H1 (cell line): ENCODE measurements at regions not wholly inside any gene's neighbourhood (a gene's known extent, or its start where the extent isn't known, plus 50 kb on each side); places are given as distances from the start of the nearest gene placed in this dataset.
A peak's percentile ranks its signal among the peaks of the same experiment; 100 is the strongest.

Experiments used
- CTCF ChIA-PET: fragments of 300-600 bp; sonication (Branson Sonifier 250); formaldehyde crosslinking; loops from one replicate; lab custom pipeline; 2021; ENCODE audit not compliant: partially characterized antibody; lab: Charles Lee
- POLR2A ChIA-PET: fragments of 300-600 bp; sonication (Branson Sonifier 250); formaldehyde crosslinking; loops from one replicate; lab custom pipeline; 2021; ENCODE audit warnings: inconsistent platforms; ENCODE audit not compliant: partially characterized antibody; lab: Charles Lee
- DNase-seq, 2 experiments: peaks; one replicate each; pipeline versions ENCODE4 v3.0.0 to v3.0.0-alpha.2; 2010 to 2022; ENCODE audit warnings: low spot score in 2 of 2, low read depth in 1 of 2, mixed read lengths in 1 of 2
- FAIRE-seq: peaks from 2 replicates; lab custom pipeline; 2011; peaks lifted over from hg19 to GRCh38; lab: Jason Lieb, UNC
- H2AFZ ChIP-seq: 2 replicates; pipeline ENCODE4 v1.8.1; 2012; ENCODE audit warnings: low read length, inconsistent platforms
- H2AK5ac ChIP-seq: 2 replicates; pipeline ENCODE4 v1.6.1; 2013; ENCODE audit warnings: low read depth, low read length
- H2BK120ac ChIP-seq: replicated peaks from 2 replicates; pipeline ENCODE3; 2013; ENCODE audit warnings: low read depth, low read length, inconsistent platforms
- H2BK12ac ChIP-seq: 2 replicates; pipeline ENCODE4 v1.6.1; 2013; ENCODE audit warnings: low read depth, low read length
- H2BK15ac ChIP-seq: 2 replicates; pipeline ENCODE4 v1.6.1; 2013; ENCODE audit warnings: low read length
- H2BK20ac ChIP-seq: 2 replicates; pipeline ENCODE4 v1.6.1; 2013; ENCODE audit warnings: low read length
- H2BK5ac ChIP-seq: 2 replicates; pipeline ENCODE4 v1.6.1; 2013; ENCODE audit warnings: low read depth, low read length
- H3K14ac ChIP-seq: 2 replicates; pipeline ENCODE4 v1.6.1; 2013; ENCODE audit warnings: inconsistent platforms; ENCODE audit not compliant: insufficient read length
- H3K18ac ChIP-seq: 2 replicates; pipeline ENCODE4 v1.6.1; 2013; ENCODE audit warnings: low read length; ENCODE audit errors: extremely low read depth
- H3K23ac ChIP-seq: 2 replicates; pipeline ENCODE4 v1.6.1; 2013; ENCODE audit warnings: inconsistent platforms; ENCODE audit not compliant: insufficient read length
- H3K23me2 ChIP-seq: 2 replicates; pipeline ENCODE4 v1.6.1; 2013; ENCODE audit warnings: low read depth, low read length
- H3K27ac ChIP-seq: 2 replicates; pipeline ENCODE4 v1.6.1; 2011; ENCODE audit warnings: low read depth, low read length, inconsistent platforms
- H3K27me3 ChIP-seq, 4 experiments: replicated peaks in 1 of 4; 1 replicate in 1 of 4; 2 replicates in 3 of 4; pipeline versions ENCODE4 v1.6.1 to v1.8.1; 2011 to 2013; ENCODE audit warnings: low read length in 3 of 4, mild to moderate bottlenecking in 3 of 4, inconsistent platforms in 2 of 4, mixed read lengths in 2 of 4, moderate library complexity in 1 of 4; ENCODE audit not compliant: control insufficient read depth in 3 of 4, insufficient read depth in 3 of 4; ENCODE audit errors: extremely low read depth in 1 of 4
- H3K36me3 ChIP-seq, 4 experiments: 2 replicates each; pipeline versions ENCODE4 v1.6.1 to v1.8.1; 2011 to 2013; ENCODE audit warnings: mild to moderate bottlenecking in 4 of 4, low read length in 3 of 4, moderate library complexity in 2 of 4, control low read depth in 1 of 4, inconsistent platforms in 1 of 4; ENCODE audit not compliant: insufficient read depth in 4 of 4, control insufficient read depth in 2 of 4
- H3K4ac ChIP-seq: replicated peaks from 2 replicates; pipeline ENCODE3; 2013; ENCODE audit warnings: low read length, low read depth, mixed read lengths, inconsistent platforms; ENCODE audit not compliant: insufficient read length
- H3K4me1 ChIP-seq, 4 experiments: replicated peaks in 1 of 4; 1 replicate in 1 of 4; 2 replicates in 3 of 4; pipeline versions ENCODE4 v1.6.1 to v1.8.1; 2011 to 2013; ENCODE audit warnings: low read length in 3 of 4, inconsistent platforms in 2 of 4, mixed read lengths in 1 of 4; ENCODE audit not compliant: insufficient read depth in 4 of 4, control insufficient read depth in 3 of 4
- H3K4me2 ChIP-seq, 2 experiments: 2 replicates each; pipeline versions ENCODE4 v1.6.1 to v1.8.1; 2011 to 2013; ENCODE audit warnings: low read depth in 2 of 2, low read length in 2 of 2, control low read depth in 1 of 2, inconsistent platforms in 1 of 2, mild to moderate bottlenecking in 1 of 2; ENCODE audit not compliant: insufficient read depth in 1 of 2
- H3K4me3 ChIP-seq, 4 experiments: fragments of 200-600, 300-600 bp in 1 of 4; sonication (generic), shearing (Covaris generic), sonication (Bioruptor Twin) in 1 of 4; 2 replicates each; pipeline versions ENCODE4 v1.5.1 to v1.8.1; 2011 to 2016; ENCODE audit warnings: low read length in 4 of 4, low read depth in 3 of 4, control low read depth in 2 of 4, inconsistent platforms in 2 of 4, mild to moderate bottlenecking in 2 of 4, mixed read lengths in 1 of 4, moderate library complexity in 1 of 4; ENCODE audit not compliant: insufficient read depth in 2 of 4; ENCODE audit errors: extremely low read depth in 1 of 4
- H3K56ac ChIP-seq: replicated peaks from 2 replicates; pipeline ENCODE3; 2013; ENCODE audit warnings: low read depth, mild to moderate bottlenecking, mixed read lengths, low read length, inconsistent platforms; ENCODE audit not compliant: insufficient read length
- H3K79me1 ChIP-seq: 2 replicates; pipeline ENCODE4 v1.6.1; 2013; ENCODE audit warnings: low read depth, low read length, control low read depth
- H3K79me2 ChIP-seq, 2 experiments: 2 replicates each; pipeline versions ENCODE4 v1.6.1 to v1.8.1; 2012 to 2013; ENCODE audit warnings: low read length in 2 of 2, mild to moderate bottlenecking in 2 of 2, inconsistent platforms in 1 of 2; ENCODE audit not compliant: insufficient read depth in 2 of 2, control insufficient read depth in 1 of 2
- H3K9ac ChIP-seq, 4 experiments: replicated peaks in 1 of 4; 1 replicate in 1 of 4; 2 replicates in 3 of 4; pipeline versions ENCODE4 v1.6.1 to v1.8.1; 2011 to 2013; ENCODE audit warnings: low read depth in 3 of 4, low read length in 3 of 4, control low read depth in 2 of 4, mild to moderate bottlenecking in 2 of 4, moderate library complexity in 2 of 4, inconsistent platforms in 1 of 4; ENCODE audit errors: extremely low read depth in 1 of 4
- H3K9me3 ChIP-seq, 2 experiments: 2 replicates each; pipeline versions ENCODE4 v1.6.1 to v1.8.1; 2012 to 2013; ENCODE audit warnings: mild to moderate bottlenecking in 2 of 2, moderate library complexity in 2 of 2, control low read depth in 1 of 2, inconsistent platforms in 1 of 2, low read depth in 1 of 2, low read length in 1 of 2, mixed read lengths in 1 of 2; ENCODE audit not compliant: insufficient read depth in 2 of 2
- H4K20me1 ChIP-seq, 2 experiments: replicated peaks in 1 of 2; 2 replicates each; pipeline versions ENCODE3 to v1.8.1; 2011 to 2013; ENCODE audit warnings: inconsistent platforms in 2 of 2, low read length in 2 of 2, mild to moderate bottlenecking in 1 of 2; ENCODE audit not compliant: insufficient read depth in 2 of 2, control insufficient read depth in 1 of 2
- H4K5ac ChIP-seq: 2 replicates; pipeline ENCODE4 v1.6.1; 2013; ENCODE audit warnings: low read length, low read depth, mixed read lengths, inconsistent platforms; ENCODE audit not compliant: insufficient read length
- H4K8ac ChIP-seq: 2 replicates; pipeline ENCODE4 v1.8.0; 2013; ENCODE audit warnings: mild to moderate bottlenecking, moderate library complexity, low read length, inconsistent platforms; ENCODE audit not compliant: insufficient read depth; ENCODE audit errors: extremely low read depth
- H4K91ac ChIP-seq: replicated peaks from 2 replicates; pipeline ENCODE3; 2013; ENCODE audit warnings: low read length, mixed read lengths, inconsistent platforms; ENCODE audit not compliant: insufficient read length
- JUN ChIP-seq: IDR thresholded peaks from 2 replicates; pipeline ENCODE4 v1.6.1; 2011; ENCODE audit warnings: low read depth, mild to moderate bottlenecking, improper control_type of control experiment, low read length
- SAP30 ChIP-seq: fragments of 300-600 bp; sonication (generic); IDR thresholded peaks from 2 replicates; pipeline ENCODE4 v1.7.1; 2012; ENCODE audit warnings: low read length, moderate library complexity, mild to moderate bottlenecking, inconsistent platforms; ENCODE audit not compliant: insufficient read depth, insufficient replicate concordance
- ZNF274 ChIP-seq: IDR thresholded peaks from 2 replicates; pipeline ENCODE4 v1.7.0; 2012; ENCODE audit warnings: low read length, borderline replicate concordance; ENCODE audit errors: extremely low read depth
- WGBS, 2 experiments: shearing (Covaris generic) in 1 of 2; methylation state at CpG; one replicate each; pipeline versions ENCODE4 v1.1.6 to v1.1.7; 2013 to 2015; ENCODE audit warnings: low lambda C conversion rate in 2 of 2, mixed read lengths in 2 of 2, inconsistent platforms in 1 of 2, low coverage in 1 of 2, missing lambda C conversion rate in 1 of 2; ENCODE audit not compliant: insufficient replicate concordance in 2 of 2, insufficient coverage in 1 of 2, insufficient read length in 1 of 2; ENCODE audit errors: extremely low coverage in 1 of 2, missing lambda C conversion rate in 1 of 2; 5-methylcytosine and 5-hydroxymethylcytosine counted together

DNA sequence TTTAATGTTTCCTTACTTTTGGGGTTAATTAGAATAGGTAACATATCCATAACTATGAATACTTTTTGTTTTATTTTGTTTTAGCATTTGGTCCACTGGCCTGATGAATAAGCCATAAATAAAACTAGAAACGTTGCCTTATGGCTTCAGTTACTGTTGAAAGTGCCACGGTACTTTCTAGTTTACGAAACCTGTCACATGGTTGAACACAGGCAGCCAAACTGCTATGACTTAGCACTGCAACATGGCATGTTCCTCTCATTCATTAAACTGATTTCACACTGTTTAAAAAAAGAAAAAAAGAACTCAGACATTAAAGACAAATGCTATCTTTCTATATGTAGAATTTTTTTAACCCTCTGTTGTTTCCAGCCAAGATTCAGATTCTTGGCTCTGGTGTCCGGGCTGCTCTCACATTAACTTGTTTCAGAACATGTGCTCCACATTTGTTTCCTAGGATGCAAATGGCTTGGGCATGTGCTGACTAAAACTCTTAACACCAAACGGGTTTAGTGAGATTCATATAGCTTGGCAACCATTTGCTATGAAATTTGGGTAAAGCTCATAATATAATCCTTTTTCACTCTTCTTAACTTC lies 323.9 kb upstream of the RND3 start:
- no peak for DNase-seq
- Histone ChIP-seq H3K4me2 (no peak overlapping the region), H2AFZ (peak overlapping the region; percentile 35; the same call in 1 of the 2 replicates), H3K79me2 (no peaks in the 10 kb centered on the region), H3K27ac (no peak overlapping the region), H2BK15ac (no peak overlapping the region), H3K27me3 (no peaks in the 10 kb centered on the region), H3K4me1 (no peaks in the 10 kb centered on the region), H3K4me3 (no peak overlapping the region), H4K5ac (no peak overlapping the region), H3K23me2 (no peaks in the 10 kb centered on the region), H2BK120ac (peak overlapping the region; percentile 5), H2BK5ac (no peak overlapping the region), H2BK20ac (no peak overlapping the region), H3K56ac (no peak overlapping the region), H3K36me3 (no peaks in the 10 kb centered on the region), H3K18ac (no peak overlapping the region), H2AK5ac (no peak overlapping the region), H3K9me3 (no peaks in the 10 kb centered on the region), H3K23ac (no peak overlapping the region), H4K20me1 (no peaks in the 10 kb centered on the region), H3K4ac (no peak overlapping the region), H2BK12ac (no peak overlapping the region), H3K9ac (no peak overlapping the region), H3K14ac (no peak overlapping the region), H4K8ac (no peak overlapping the region), H3K79me1 (no peaks in the 10 kb centered on the region), H4K91ac (no peak overlapping the region)
- POLR2A ChIA-PET = no interaction called here
- WGBS, 2 experiments = 70% methylated on average over 5 of the region's 5 CpGs; no CpG with 5 or more reads in 1 of the 2 experiments
- no peak for FAIRE-seq
- CTCF ChIA-PET = no interaction called here
- no peak for TF ChIP-seq JUN
- no peak for TF ChIP-seq SAP30
- TF ChIP-seq ZNF274 = no peak
